Glutamatergic neuron (in vitro differentiated cells): ENCODE measurements at regions not wholly inside any gene's neighbourhood (a gene's known extent, or its start where the extent isn't known, plus 50 kb on each side); places are given as distances from the start of the nearest gene placed in this dataset.

Source experiments
- DNase-seq: peaks from one replicate; pipeline ENCODE4 v3.0.0; 2022
- H3K27ac Mint-ChIP-seq: one replicate; pipeline ENCODE4 v1.8.0; 2020; ENCODE audit warnings: mild to moderate bottlenecking, mixed read lengths, inconsistent platforms; ENCODE audit not compliant: unreplicated experiment
- H3K27me3 Mint-ChIP-seq: one replicate; pipeline ENCODE4 v1.8.0; 2020; ENCODE audit warnings: mild to moderate bottlenecking, moderate library complexity, mixed read lengths, inconsistent platforms; ENCODE audit not compliant: unreplicated experiment
- H3K36me3 Mint-ChIP-seq: one replicate; pipeline ENCODE4 v1.8.0; 2020; ENCODE audit warnings: mild to moderate bottlenecking, mixed read lengths, inconsistent platforms; ENCODE audit not compliant: unreplicated experiment
- H3K4me1 Mint-ChIP-seq: one replicate; pipeline ENCODE4 v1.8.0; 2020; ENCODE audit warnings: mild to moderate bottlenecking, low read depth, mixed read lengths, inconsistent platforms; ENCODE audit not compliant: unreplicated experiment
- H3K4me3 Mint-ChIP-seq: one replicate; pipeline ENCODE4 v1.8.0; 2020; ENCODE audit warnings: mild to moderate bottlenecking, mixed read lengths, inconsistent platforms; ENCODE audit not compliant: unreplicated experiment
- H3K9me3 Mint-ChIP-seq: one replicate; pipeline ENCODE4 v1.8.0; 2020; ENCODE audit warnings: mild to moderate bottlenecking, moderate library complexity, mixed read lengths, inconsistent platforms; ENCODE audit not compliant: unreplicated experiment
- CTCF ChIP-seq: fragments of 200-600 bp; sonication (generic); IDR thresholded peaks from one replicate; pipeline ENCODE4 v1.5.0; 2021; ENCODE audit not compliant: partially characterized antibody, unreplicated experiment

- DNase-seq: no peak
- H3K36me3 Mint-ChIP-seq: peaks cover 5% of the 10 kb centered on the region
- no peaks in the 10 kb centered on the region for H3K9me3 Mint-ChIP-seq
- H3K27ac Mint-ChIP-seq: no peak overlapping the region
- TF ChIP-seq CTCF: no peak
- no peaks in the 10 kb centered on the region for H3K4me1 Mint-ChIP-seq
- H3K27me3 Mint-ChIP-seq: peaks cover 3% of the 10 kb centered on the region
- no peak overlapping the region for H3K4me3 Mint-ChIP-seq
Measured at GRCh38 chr19:30923096-30923495, 426.1 kb downstream of the TSHZ3 start.

GRCh38 chr19:30920222-30920621 is 429.0 kb downstream of the TSHZ3 start:
- Mint-ChIP-seq H3K36me3 (no peaks in the 10 kb centered on the region), H3K4me3 (no peak overlapping the region), H3K9me3 (no peaks in the 10 kb centered on the region), H3K27me3 (no peaks in the 10 kb centered on the region), H3K27ac (no peak overlapping the region), H3K4me1 (peaks cover 9% of the 10 kb centered on the region)
- no peak for DNase-seq
- TF ChIP-seq CTCF: no peak

- Mint-ChIP-seq H3K27ac (no peak overlapping the region), H3K4me1 (peaks cover 9% of the 10 kb centered on the region), H3K9me3 (no peaks in the 10 kb centered on the region), H3K4me3 (no peak overlapping the region), H3K36me3 (no peaks in the 10 kb centered on the region), H3K27me3 (no peaks in the 10 kb centered on the region)
- no peak for DNase-seq
- TF ChIP-seq CTCF: no peak
Measured at GRCh38 chr19:30919737-30920136, 429.5 kb downstream of the TSHZ3 start.

DNA sequence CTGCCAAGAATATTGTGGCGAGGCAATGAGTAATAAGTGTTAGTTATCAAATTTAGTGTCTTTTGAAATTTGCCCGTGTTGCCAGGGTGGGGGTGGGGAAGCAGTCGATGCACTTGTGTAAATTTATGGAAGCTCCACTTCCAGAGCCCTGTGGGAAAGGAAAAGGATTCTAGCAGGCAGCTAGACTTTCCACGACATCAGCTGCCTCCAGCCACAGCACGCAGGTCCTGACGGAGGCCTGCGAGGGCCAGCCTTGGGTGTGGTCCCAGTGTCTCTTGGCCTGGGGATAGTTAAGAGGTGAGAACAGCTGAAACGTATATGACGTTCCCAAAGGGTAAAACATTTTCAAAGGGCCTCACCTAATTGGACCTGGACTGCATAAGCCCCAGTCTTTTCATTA is 433.0 kb downstream of the TSHZ3 start:
- Mint-ChIP-seq H3K36me3 (no peaks in the 10 kb centered on the region), H3K9me3 (no peaks in the 10 kb centered on the region), H3K27ac (peak overlapping the region; percentile 23), H3K4me1 (peaks cover 9% of the 10 kb centered on the region), H3K4me3 (no peak overlapping the region), H3K27me3 (no peaks in the 10 kb centered on the region)
- no peak for TF ChIP-seq CTCF
- DNase-seq: no peak

GRCh38 chr19:30911491-30911890 is 437.7 kb downstream of the TSHZ3 start:
- no peak for DNase-seq
- H3K4me1 Mint-ChIP-seq: peaks cover 32% of the 10 kb centered on the region
- no peaks in the 10 kb centered on the region for H3K36me3 Mint-ChIP-seq
- H3K9me3 Mint-ChIP-seq: peaks cover 3% of the 10 kb centered on the region
- no peak overlapping the region for H3K4me3 Mint-ChIP-seq
- no peak overlapping the region for H3K27ac Mint-ChIP-seq
- no peak for TF ChIP-seq CTCF
- H3K27me3 Mint-ChIP-seq: peaks cover 5% of the 10 kb centered on the region
